Lower lobe of right lung (tissue), 2 donors: ENCODE measurements at regions not wholly inside any gene's neighbourhood (a gene's known extent, or its start where the extent isn't known, plus 50 kb on each side); places are given as distances from the start of the nearest gene placed in this dataset.

Experiments
- ATAC-seq, 2 donors: fragments of 200-7000 bp; cut with Tn5 transposase; one replicate each; pipeline ENCODE4 v1.9.1; 2020 to 2022; ENCODE audit warnings: mild to moderate bottlenecking in 2 of 2, moderate library complexity in 2 of 2
- DNase-seq: peaks from one replicate; pipeline ENCODE4 v3.0.0-alpha.2; 2020
- H3K27ac ChIP-seq: fragments of 200-600 bp; one replicate; pipeline ENCODE4 v1.8.0; 2022
- H3K27me3 ChIP-seq: fragments of 200-600 bp; one replicate; pipeline ENCODE4 v1.8.0; 2022; ENCODE audit warnings: low read depth
- H3K36me3 ChIP-seq: fragments of 200-600 bp; one replicate; pipeline ENCODE4 v1.8.0; 2022; ENCODE audit warnings: mild to moderate bottlenecking
- H3K4me1 ChIP-seq: fragments of 200-600 bp; one replicate; pipeline ENCODE4 v1.8.0; 2022
- H3K4me3 ChIP-seq: fragments of 200-600 bp; one replicate; pipeline ENCODE4 v1.8.0; 2022; ENCODE audit warnings: mild to moderate bottlenecking
- H3K9me3 ChIP-seq: fragments of 200-600 bp; one replicate; pipeline ENCODE4 v1.8.0; 2022
- CTCF ChIP-seq: fragments of 200-600 bp; IDR thresholded peaks from one replicate; pipeline ENCODE4 v1.8.0; 2022; ENCODE audit warnings: antibody characterized with exemption, mild to moderate bottlenecking
- intact Hi-C: fragments of 100-400 bp; cut with DNase I; formaldehyde crosslinking; loops from one replicate; pipeline ENCODE4 v1.11.0; 2022
- donor health status: DM: no; HTN: yes; CAD: no; lungs with severe emphysema.

- H3K27me3 ChIP-seq: no peaks in the 10 kb centered on the region
- peaks cover under 1% of the 10 kb centered on the region for H3K9me3 ChIP-seq
- ATAC-seq (no peak), DNase-seq (no peak)
- H3K4me1 ChIP-seq: no peaks in the 10 kb centered on the region
- intact Hi-C loops: no loop called here
- TF ChIP-seq CTCF: no peak
- no peaks in the 10 kb centered on the region for H3K36me3 ChIP-seq
- H3K4me3 ChIP-seq: no peak overlapping the region
- H3K27ac ChIP-seq: no peak overlapping the region
These were observed 254.3 kb upstream of the SESN3 start for GRCh38 chr11:95485115-95485900.

- no peaks in the 10 kb centered on the region for H3K36me3 ChIP-seq
- H3K27me3 ChIP-seq: no peaks in the 10 kb centered on the region
- no peaks in the 10 kb centered on the region for H3K9me3 ChIP-seq
- no peaks in the 10 kb centered on the region for H3K4me1 ChIP-seq
- no peak for TF ChIP-seq CTCF
- ATAC-seq: no peak
- intact Hi-C loops: no loop called here
- no peak overlapping the region for H3K4me3 ChIP-seq
- DNase-seq: no peak
- H3K27ac ChIP-seq: no peak overlapping the region
These were observed 252.3 kb upstream of the SESN3 start for GRCh38 chr11:95483339-95483738.

- Histone ChIP-seq H3K4me1 (no peaks in the 10 kb centered on the region), H3K27ac (no peak overlapping the region), H3K4me3 (no peak overlapping the region), H3K36me3 (no peaks in the 10 kb centered on the region), H3K9me3 (no peaks in the 10 kb centered on the region), H3K27me3 (no peaks in the 10 kb centered on the region)
- DNase-seq: no peak
- ATAC-seq: no peak
- intact Hi-C loops: no loop called here
- no peak for TF ChIP-seq CTCF
These were observed 247.0 kb upstream of the SESN3 start for GRCh38 chr11:95478003-95478402.

GRCh38 chr11:95469258-95469657 is 238.3 kb upstream of the SESN3 start:
- intact Hi-C loops: no loop called here

GRCh38 chr11:95466416-95466815 is 235.4 kb upstream of the SESN3 start:
- H3K4me3 ChIP-seq: no peak overlapping the region

More at GRCh38 chr11:95469258-95469657, 238.3 kb upstream of the SESN3 start:
- Histone ChIP-seq H3K4me3 (no peak overlapping the region), H3K27ac (no peak overlapping the region), H3K36me3 (no peaks in the 10 kb centered on the region), H3K9me3 (no peaks in the 10 kb centered on the region), H3K4me1 (no peaks in the 10 kb centered on the region), H3K27me3 (no peaks in the 10 kb centered on the region)
- ATAC-seq: no peak
- TF ChIP-seq CTCF: no peak
- no peak for DNase-seq

More at GRCh38 chr11:95466416-95466815, 235.4 kb upstream of the SESN3 start:
- ATAC-seq (no peak), DNase-seq (no peak)
- H3K9me3 ChIP-seq: no peaks in the 10 kb centered on the region
- no peak for TF ChIP-seq CTCF
- H3K4me1 ChIP-seq: no peaks in the 10 kb centered on the region
- H3K36me3 ChIP-seq: no peaks in the 10 kb centered on the region
- H3K27me3 ChIP-seq: no peaks in the 10 kb centered on the region
- no peak overlapping the region for H3K27ac ChIP-seq
- intact Hi-C loops: no loop called here
